SU-DHL-6 (cell line): ENCODE measurements at regions not wholly inside any gene's neighbourhood (a gene's known extent, or its start where the extent isn't known, plus 50 kb on each side); places are given as distances from the start of the nearest gene placed in this dataset.

ENCODE experiments used
- EZH2phosphoT487 ChIP-seq: fragments of 200-600 bp; sonication (generic), shearing (Covaris generic); conservative IDR thresholded peaks from 2 replicates; pipeline ENCODE4 v1.6.1; 2018; ENCODE audit warnings: mild to moderate bottlenecking, antibody characterized with exemption, low read length, moderate library complexity, mixed read lengths
- TF ChIP-seq, protein P1 (sequence below): fragments of 200-600 bp; sonication (generic); IDR thresholded peaks from one replicate; pipeline ENCODE4 v1.5.1; 2017; ENCODE audit warnings: antibody characterized with exemption, mild to moderate bottlenecking, low read length, moderate library complexity; ENCODE audit not compliant: insufficient read depth, poor library complexity, severe bottlenecking

DNA sequence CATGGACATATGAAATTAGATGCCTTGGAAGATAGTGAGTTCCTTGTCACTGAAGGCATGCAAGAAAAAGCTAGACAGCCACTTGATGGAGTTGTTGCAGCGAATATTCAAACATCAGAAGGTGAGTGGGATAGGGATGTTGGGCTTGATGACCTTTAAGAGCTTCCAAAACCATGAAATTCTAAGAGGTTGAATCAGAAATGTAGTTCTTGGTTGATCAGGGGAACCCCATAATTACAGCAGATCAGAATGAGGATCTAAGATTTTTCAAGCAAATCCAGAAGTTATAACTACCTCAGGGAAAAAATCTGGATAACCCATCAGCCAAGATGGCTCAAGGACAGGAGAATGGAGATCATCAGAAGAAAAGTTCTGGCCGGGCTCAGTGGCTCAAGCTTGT, 244.3 kb upstream of the NR4A3 start:
- TF ChIP-seq, protein P1, sequence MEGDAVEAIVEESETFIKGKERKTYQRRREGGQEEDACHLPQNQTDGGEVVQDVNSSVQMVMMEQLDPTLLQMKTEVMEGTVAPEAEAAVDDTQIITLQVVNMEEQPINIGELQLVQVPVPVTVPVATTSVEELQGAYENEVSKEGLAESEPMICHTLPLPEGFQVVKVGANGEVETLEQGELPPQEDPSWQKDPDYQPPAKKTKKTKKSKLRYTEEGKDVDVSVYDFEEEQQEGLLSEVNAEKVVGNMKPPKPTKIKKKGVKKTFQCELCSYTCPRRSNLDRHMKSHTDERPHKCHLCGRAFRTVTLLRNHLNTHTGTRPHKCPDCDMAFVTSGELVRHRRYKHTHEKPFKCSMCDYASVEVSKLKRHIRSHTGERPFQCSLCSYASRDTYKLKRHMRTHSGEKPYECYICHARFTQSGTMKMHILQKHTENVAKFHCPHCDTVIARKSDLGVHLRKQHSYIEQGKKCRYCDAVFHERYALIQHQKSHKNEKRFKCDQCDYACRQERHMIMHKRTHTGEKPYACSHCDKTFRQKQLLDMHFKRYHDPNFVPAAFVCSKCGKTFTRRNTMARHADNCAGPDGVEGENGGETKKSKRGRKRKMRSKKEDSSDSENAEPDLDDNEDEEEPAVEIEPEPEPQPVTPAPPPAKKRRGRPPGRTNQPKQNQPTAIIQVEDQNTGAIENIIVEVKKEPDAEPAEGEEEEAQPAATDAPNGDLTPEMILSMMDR, result no peak
- no peak for TF ChIP-seq EZH2phosphoT487
